BJ (cell line): ENCODE measurements at regions not wholly inside any gene's neighbourhood (a gene's known extent, or its start where the extent isn't known, plus 50 kb on each side); places are given as distances from the start of the nearest gene placed in this dataset.

ENCODE experiments used
- CTCF ChIA-PET: fragments of 350-600 bp; formaldehyde crosslinking; extraction: SDS; loops from one replicate; lab custom pipeline; 2021; ENCODE audit warnings: antibody characterized with exemption, inconsistent platforms; lab: Yijun Ruan, JAX
- POLR2A ChIA-PET: fragments of 300-600 bp; sonication (Branson Sonifier 250); formaldehyde crosslinking; extraction: SDS; loops from one replicate; lab custom pipeline; 2021; ENCODE audit warnings: antibody characterized with exemption; lab: Charles Lee
- DNase-seq: peaks from one replicate; pipeline ENCODE4 v3.0.0-alpha.2; 2011; ENCODE audit warnings: low read depth
- H3K27me3 ChIP-seq: 2 replicates; pipeline ENCODE4 v1.6.0; 2011; ENCODE audit warnings: low read length; ENCODE audit not compliant: control insufficient read depth, insufficient read depth
- H3K36me3 ChIP-seq: 2 replicates; pipeline ENCODE4 v1.5.1; 2011; ENCODE audit warnings: low read length; ENCODE audit not compliant: control insufficient read depth, insufficient read depth
- H3K4me3 ChIP-seq: 2 replicates; pipeline ENCODE4 v1.5.1; 2011; ENCODE audit warnings: low read depth, mild to moderate bottlenecking, control low read depth, low read length
- TF ChIP-seq, protein P1 (sequence below): IDR thresholded peaks from 2 replicates; pipeline ENCODE4 v1.5.1; 2011; ENCODE audit warnings: low read depth, mild to moderate bottlenecking, control low read depth, inconsistent platforms, low read length, moderate library complexity; ENCODE audit not compliant: insufficient read depth

DNA sequence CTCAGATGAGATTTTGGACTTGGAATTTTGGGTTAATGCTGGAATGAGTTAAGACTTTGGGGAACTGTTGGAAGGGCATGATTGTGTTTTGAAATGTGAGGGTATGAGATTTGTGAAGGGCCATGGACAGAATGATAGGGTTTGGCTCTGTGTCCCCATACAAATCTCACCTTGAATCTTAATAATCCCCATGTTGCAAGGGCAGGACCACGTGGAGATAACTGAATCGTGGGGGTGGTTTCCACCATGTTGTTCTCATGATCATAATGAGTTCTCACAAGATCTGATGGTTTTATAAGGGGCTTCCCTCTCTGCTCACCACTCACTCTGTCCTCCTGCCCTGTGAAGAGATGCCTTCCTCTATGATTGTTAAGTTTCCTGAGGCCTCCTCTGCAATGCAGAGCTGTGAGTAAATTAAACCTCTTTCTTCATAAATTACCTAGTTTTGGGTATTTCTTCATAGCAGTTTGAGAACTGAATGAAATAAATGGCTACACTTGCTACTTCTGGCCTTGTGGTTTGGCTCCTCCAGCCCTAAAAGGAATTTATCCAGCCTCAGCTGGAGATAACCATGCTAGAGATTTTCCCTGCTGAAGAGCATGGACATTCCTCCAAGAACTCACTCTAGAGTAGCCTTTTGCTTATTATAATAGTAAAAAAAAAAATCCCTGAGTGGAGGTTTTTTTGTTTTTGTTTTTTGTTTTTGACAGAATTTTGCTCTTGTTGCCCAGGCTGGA, 144.3 kb upstream of the TFPI start:
- H3K27me3 ChIP-seq: no peaks in the 10 kb centered on the region
- H3K4me3 ChIP-seq: no peak overlapping the region
- POLR2A ChIA-PET: no interaction called here
- TF ChIP-seq, protein P1, sequence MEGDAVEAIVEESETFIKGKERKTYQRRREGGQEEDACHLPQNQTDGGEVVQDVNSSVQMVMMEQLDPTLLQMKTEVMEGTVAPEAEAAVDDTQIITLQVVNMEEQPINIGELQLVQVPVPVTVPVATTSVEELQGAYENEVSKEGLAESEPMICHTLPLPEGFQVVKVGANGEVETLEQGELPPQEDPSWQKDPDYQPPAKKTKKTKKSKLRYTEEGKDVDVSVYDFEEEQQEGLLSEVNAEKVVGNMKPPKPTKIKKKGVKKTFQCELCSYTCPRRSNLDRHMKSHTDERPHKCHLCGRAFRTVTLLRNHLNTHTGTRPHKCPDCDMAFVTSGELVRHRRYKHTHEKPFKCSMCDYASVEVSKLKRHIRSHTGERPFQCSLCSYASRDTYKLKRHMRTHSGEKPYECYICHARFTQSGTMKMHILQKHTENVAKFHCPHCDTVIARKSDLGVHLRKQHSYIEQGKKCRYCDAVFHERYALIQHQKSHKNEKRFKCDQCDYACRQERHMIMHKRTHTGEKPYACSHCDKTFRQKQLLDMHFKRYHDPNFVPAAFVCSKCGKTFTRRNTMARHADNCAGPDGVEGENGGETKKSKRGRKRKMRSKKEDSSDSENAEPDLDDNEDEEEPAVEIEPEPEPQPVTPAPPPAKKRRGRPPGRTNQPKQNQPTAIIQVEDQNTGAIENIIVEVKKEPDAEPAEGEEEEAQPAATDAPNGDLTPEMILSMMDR: no peak
- no peak for DNase-seq
- CTCF ChIA-PET: interaction anchor here (0.6 kb wide), 1 partner anchor 34 kb away, joined by 3 read pairs; no protein-coding TSS in a partner anchor
- H3K36me3 ChIP-seq: no peaks in the 10 kb centered on the region

GRCh38 chr2:187702157-187702556, 147.9 kb upstream of the TFPI start:
- Histone ChIP-seq H3K36me3 (no peaks in the 10 kb centered on the region), H3K27me3 (no peaks in the 10 kb centered on the region), H3K4me3 (no peak overlapping the region)
- TF ChIP-seq, protein P1: no peak
- POLR2A ChIA-PET: no interaction called here
- no peak for DNase-seq
- CTCF ChIA-PET: no interaction called here

- H3K4me3 ChIP-seq: no peak overlapping the region
- TF ChIP-seq, protein P1: no peak
- DNase-seq: no peak
- ChIA-PET CTCF (no interaction called here), POLR2A (no interaction called here)
- H3K27me3 ChIP-seq: no peaks in the 10 kb centered on the region
- no peaks in the 10 kb centered on the region for H3K36me3 ChIP-seq
These were observed 154.0 kb upstream of the TFPI start for GRCh38 chr2:187708272-187708671.

DNA sequence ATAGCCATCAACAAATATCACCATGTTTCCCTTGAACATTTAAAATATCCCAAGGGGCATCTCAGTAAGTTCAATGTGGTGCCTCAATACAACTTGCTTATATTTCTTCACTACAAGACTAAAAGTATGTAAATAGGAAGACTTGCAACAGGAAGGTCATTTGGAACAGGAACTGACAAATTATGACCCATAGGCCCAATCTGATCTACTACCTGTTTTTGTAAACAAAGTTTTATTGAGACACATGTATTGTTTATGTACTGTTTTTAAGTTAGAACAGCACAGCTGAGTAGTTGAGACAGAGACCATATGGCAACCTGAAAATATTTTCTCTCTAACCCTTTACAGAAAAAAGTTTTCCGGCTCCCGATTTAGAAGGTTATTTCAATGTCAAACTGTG, 154.8 kb upstream of the TFPI start:
- Histone ChIP-seq H3K27me3 (no peaks in the 10 kb centered on the region), H3K36me3 (no peaks in the 10 kb centered on the region), H3K4me3 (no peak overlapping the region)
- ChIA-PET CTCF (no interaction called here), POLR2A (no interaction called here)
- TF ChIP-seq, protein P1: no peak
- no peak for DNase-seq

GRCh38 chr2:187710791-187711521, 156.7 kb upstream of the TFPI start:
- CTCF ChIA-PET: interaction anchor here (1.0 kb wide), 1 partner anchor 218 kb away, joined by 3 read pairs; no protein-coding TSS in a partner anchor
- TF ChIP-seq, protein P1: no peak
- Histone ChIP-seq H3K4me3 (no peak overlapping the region), H3K27me3 (no peaks in the 10 kb centered on the region), H3K36me3 (no peaks in the 10 kb centered on the region)
- POLR2A ChIA-PET: no interaction called here
- no peak for DNase-seq
